ENCODE measurements at regions not wholly inside any gene's neighbourhood (a gene's known extent, or its start where the extent isn't known, plus 50 kb on each side); places are given as distances from the start of the nearest gene placed in this dataset.

- Histone ChIP-seq H3K27me3 (no peaks in the 10 kb centered on the region), H3K4me3 (replicated peaks in 1 of 3) (no peak overlapping the region), H3K27ac (no peak overlapping the region), H3K36me3 (no peaks in the 10 kb centered on the region), H3K9me3 (no peaks in the 10 kb centered on the region), H3K4me1 (no peaks in the 10 kb centered on the region)
- no peak for DNase-seq
- intact Hi-C loops (cut with DNase I) = no loop called here
- TF ChIP-seq CTCF (IDR thresholded peaks at IDR 0.05) = no peak
- no peak for TF ChIP-seq POLR2A (IDR thresholded peaks at IDR 0.05)
- WGBS, 2 donors = 58 to 65% methylated on average over 4 of the region's 4 CpGs
These were observed 393.1 kb downstream of the TMEM232 start for GRCh38 chr5:110333384-110333783.

GRCh38 chr5:110335361-110336066, 391.0 kb downstream of the TMEM232 start:
- no peak for DNase-seq
- 66 to 73% methylated on average over 4 of the region's 4 CpGs for WGBS, 2 donors
- no peaks in the 10 kb centered on the region for H3K9me3 ChIP-seq
- H3K27ac ChIP-seq = no peak overlapping the region
- no peak for TF ChIP-seq CTCF (IDR thresholded peaks at IDR 0.05)
- TF ChIP-seq POLR2A (IDR thresholded peaks at IDR 0.05) = no peak
- no peaks in the 10 kb centered on the region for H3K27me3 ChIP-seq
- H3K4me1 ChIP-seq = no peaks in the 10 kb centered on the region
- no peak overlapping the region for H3K4me3 ChIP-seq (replicated peaks in 1 of 3)
- intact Hi-C loops (cut with DNase I) = no loop called here
- no peaks in the 10 kb centered on the region for H3K36me3 ChIP-seq

- intact Hi-C loops (cut with DNase I) = no loop called here
- no peak for DNase-seq
- no peaks in the 10 kb centered on the region for H3K27me3 ChIP-seq
- H3K4me3 ChIP-seq (replicated peaks in 1 of 3) = no peak overlapping the region
- no peaks in the 10 kb centered on the region for H3K4me1 ChIP-seq
- H3K9me3 ChIP-seq = no peaks in the 10 kb centered on the region
- 64 to 73% methylated on average over 7 of the region's 7 CpGs for WGBS, 2 donors
- no peak overlapping the region for H3K27ac ChIP-seq
- H3K36me3 ChIP-seq = no peaks in the 10 kb centered on the region
- no peak for TF ChIP-seq CTCF (IDR thresholded peaks at IDR 0.05)
- TF ChIP-seq POLR2A (IDR thresholded peaks at IDR 0.05) = no peak
These were observed 388.0 kb downstream of the TMEM232 start for GRCh38 chr5:110338341-110339083.

- H3K27ac ChIP-seq = no peak overlapping the region
- H3K36me3 ChIP-seq = no peaks in the 10 kb centered on the region
These were observed 387.1 kb downstream of the TMEM232 start for GRCh38 chr5:110339399-110339798.

More at GRCh38 chr5:110339399-110339798, 387.1 kb downstream of the TMEM232 start:
- H3K4me3 ChIP-seq (replicated peaks in 1 of 3) = no peak overlapping the region
- intact Hi-C loops (cut with DNase I) = no loop called here
- H3K9me3 ChIP-seq = no peaks in the 10 kb centered on the region
- H3K4me1 ChIP-seq = no peaks in the 10 kb centered on the region
- 96% methylated on average over 2 of the region's 2 CpGs for WGBS, 2 donors
- no peaks in the 10 kb centered on the region for H3K27me3 ChIP-seq
- no peak for DNase-seq
- TF ChIP-seq CTCF (IDR thresholded peaks at IDR 0.05) = no peak
- TF ChIP-seq POLR2A (IDR thresholded peaks at IDR 0.05) = no peak
